H1 (cell line): ENCODE measurements at regions not wholly inside any gene's neighbourhood (a gene's known extent, or its start where the extent isn't known, plus 50 kb on each side); places are given as distances from the start of the nearest gene placed in this dataset.

Experiments
- ASH2L ChIP-seq: fragments of 200-600, 300-600 bp; sonication (generic); IDR thresholded peaks from one replicate; pipeline ENCODE4 v1.7.1; 2017; ENCODE audit warnings: low read length
- ATF2 ChIP-seq: IDR thresholded peaks from 2 replicates; pipeline ENCODE4 v1.6.1; 2012; ENCODE audit warnings: low read length, inconsistent platforms
- CBX8 ChIP-seq: fragments of 300-800, 300-1000 bp; sonication (generic); IDR thresholded peaks from 2 replicates; pipeline ENCODE4 v1.7.1; 2016; ENCODE audit warnings: low read depth, low read length, borderline replicate concordance
- CHD2 ChIP-seq: IDR thresholded peaks from 2 replicates; pipeline ENCODE4 v1.6.1; 2012; ENCODE audit warnings: low read length, improper control_type of control experiment
- CHD7 ChIP-seq: fragments of 300-600 bp; sonication (generic); IDR thresholded peaks from 2 replicates; pipeline ENCODE4 v1.7.1; 2012; ENCODE audit warnings: low read length, moderate library complexity, mild to moderate bottlenecking, inconsistent platforms; ENCODE audit not compliant: insufficient replicate concordance
- EGR1 ChIP-seq: IDR thresholded peaks from 2 replicates; pipeline ENCODE4 v1.6.1; 2011; ENCODE audit warnings: low read depth, low read length, borderline replicate concordance
- FOSL1 ChIP-seq: IDR thresholded peaks from 2 replicates; pipeline ENCODE4 v1.6.1; 2011; ENCODE audit warnings: mild to moderate bottlenecking, low read depth, low read length, moderate library complexity; ENCODE audit not compliant: insufficient read depth
- POLR2AphosphoS5 ChIP-seq: IDR thresholded peaks from 2 replicates; pipeline ENCODE4 v1.6.1; 2011; ENCODE audit warnings: low read depth, low read length
- SP1 ChIP-seq: IDR thresholded peaks from 2 replicates; pipeline ENCODE4 v1.6.1; 2011; ENCODE audit warnings: low read depth, low read length

GRCh38 chr17:52923658-52924057 lies 765.1 kb upstream of the CA10 start (continued):
- TF ChIP-seq CHD7 (no peak), ATF2 (no peak), EGR1 (no peak), CBX8 (no peak), FOSL1 (no peak), POLR2AphosphoS5 (no peak), CHD2 (no peak), SP1 (no peak), ASH2L (no peak)
